ENCODE measurements at regions not wholly inside any gene's neighbourhood (a gene's known extent, or its start where the extent isn't known, plus 50 kb on each side); places are given as distances from the start of the nearest gene placed in this dataset.

DNA sequence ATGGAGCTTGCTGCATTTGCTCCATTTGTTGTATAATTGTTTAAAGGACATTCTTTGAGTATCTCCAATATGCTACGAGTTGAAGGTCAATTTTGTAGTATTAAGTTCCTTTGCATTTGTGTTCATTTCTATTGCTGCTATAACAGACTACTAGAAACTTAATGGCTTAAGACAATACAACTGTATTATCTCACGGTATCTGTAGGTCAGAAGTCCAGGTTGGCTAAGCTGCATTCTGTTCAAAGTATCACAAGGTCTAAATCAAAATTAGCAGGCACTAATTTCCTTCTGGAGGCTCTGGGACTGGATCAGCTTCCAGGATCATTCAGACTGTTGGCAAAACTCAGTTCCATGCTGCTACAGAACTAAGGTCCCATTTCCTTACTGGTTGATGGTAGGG, 340.6 kb downstream of the GXYLT1 start:
- no peak overlapping the region for H2AFZ ChIP-seq (ENCODE audit: low read length)
- no peak overlapping the region for H3K9ac ChIP-seq (ENCODE audit: low read depth, low read length, poor library complexity, severe bottlenecking)
- no peaks in the 10 kb centered on the region for H4K20me1 ChIP-seq (ENCODE audit: insufficient read depth, low read length, poor library complexity, severe bottlenecking)
- no peak overlapping the region for H3K4me3 ChIP-seq (ENCODE audit: low read length, poor library complexity, severe bottlenecking)
- no peak overlapping the region for H3K4me2 ChIP-seq (ENCODE audit: low read depth, low read length, poor library complexity, severe bottlenecking)
- H3K79me2 ChIP-seq (ENCODE audit: insufficient read depth, low read length): no peaks in the 10 kb centered on the region
- no peaks in the 10 kb centered on the region for H3K9me3 ChIP-seq (ENCODE audit: insufficient read depth, low read depth, low read length)
- no peaks in the 10 kb centered on the region for H3K9me2 ChIP-seq (replicated peaks; ENCODE audit: low read depth, low read length)
- H3K36me3 ChIP-seq (ENCODE audit: insufficient read depth, low read length): no peaks in the 10 kb centered on the region
- no peaks in the 10 kb centered on the region for H3K27me3 ChIP-seq (ENCODE audit: insufficient read depth, low read length, poor library complexity, severe bottlenecking)
- no peak for TF ChIP-seq EZH2phosphoT487 (IDR thresholded peaks at IDR 0.05; ENCODE audit: borderline replicate concordance)
- TF ChIP-seq, protein P1, sequence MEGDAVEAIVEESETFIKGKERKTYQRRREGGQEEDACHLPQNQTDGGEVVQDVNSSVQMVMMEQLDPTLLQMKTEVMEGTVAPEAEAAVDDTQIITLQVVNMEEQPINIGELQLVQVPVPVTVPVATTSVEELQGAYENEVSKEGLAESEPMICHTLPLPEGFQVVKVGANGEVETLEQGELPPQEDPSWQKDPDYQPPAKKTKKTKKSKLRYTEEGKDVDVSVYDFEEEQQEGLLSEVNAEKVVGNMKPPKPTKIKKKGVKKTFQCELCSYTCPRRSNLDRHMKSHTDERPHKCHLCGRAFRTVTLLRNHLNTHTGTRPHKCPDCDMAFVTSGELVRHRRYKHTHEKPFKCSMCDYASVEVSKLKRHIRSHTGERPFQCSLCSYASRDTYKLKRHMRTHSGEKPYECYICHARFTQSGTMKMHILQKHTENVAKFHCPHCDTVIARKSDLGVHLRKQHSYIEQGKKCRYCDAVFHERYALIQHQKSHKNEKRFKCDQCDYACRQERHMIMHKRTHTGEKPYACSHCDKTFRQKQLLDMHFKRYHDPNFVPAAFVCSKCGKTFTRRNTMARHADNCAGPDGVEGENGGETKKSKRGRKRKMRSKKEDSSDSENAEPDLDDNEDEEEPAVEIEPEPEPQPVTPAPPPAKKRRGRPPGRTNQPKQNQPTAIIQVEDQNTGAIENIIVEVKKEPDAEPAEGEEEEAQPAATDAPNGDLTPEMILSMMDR (conservative IDR thresholded peaks at IDR 0.05; ENCODE audit: low read length): no peak
- no peaks in the 10 kb centered on the region for H3F3A ChIP-seq (ENCODE audit: low read depth)
- H3K4me1 ChIP-seq (ENCODE audit: insufficient read depth, low read length, poor library complexity, severe bottlenecking): no peaks in the 10 kb centered on the region

DNA sequence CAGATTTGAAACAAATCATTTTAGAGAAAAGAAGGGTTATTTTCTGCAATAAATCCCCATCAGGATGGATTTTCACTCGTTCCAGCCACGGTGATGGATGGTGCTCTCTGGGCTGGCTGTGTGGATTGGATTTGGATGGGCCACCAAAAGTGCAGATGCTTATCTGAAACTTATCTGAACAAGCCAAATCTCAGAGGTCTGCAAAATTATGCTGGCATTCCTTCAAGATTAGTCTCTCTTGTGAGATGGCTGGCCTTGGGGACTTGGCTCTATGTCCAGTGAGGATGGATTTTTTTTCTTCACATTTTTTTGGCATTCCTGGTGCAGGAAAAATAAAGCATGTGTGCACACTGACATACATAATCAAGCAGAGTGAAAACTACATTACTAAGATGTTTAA, 341.9 kb downstream of the GXYLT1 start:
- no peaks in the 10 kb centered on the region for H3F3A ChIP-seq (ENCODE audit: low read depth)
- H3K9ac ChIP-seq (ENCODE audit: low read depth, low read length, poor library complexity, severe bottlenecking): no peak overlapping the region
- H4K20me1 ChIP-seq (ENCODE audit: insufficient read depth, low read length, poor library complexity, severe bottlenecking): no peaks in the 10 kb centered on the region
- H3K79me2 ChIP-seq (ENCODE audit: insufficient read depth, low read length): no peaks in the 10 kb centered on the region
- H3K4me3 ChIP-seq (ENCODE audit: low read length, poor library complexity, severe bottlenecking): no peak overlapping the region
- no peaks in the 10 kb centered on the region for H3K9me3 ChIP-seq (ENCODE audit: insufficient read depth, low read depth, low read length)
- H3K36me3 ChIP-seq (ENCODE audit: insufficient read depth, low read length): no peaks in the 10 kb centered on the region
- TF ChIP-seq, protein P1 (conservative IDR thresholded peaks at IDR 0.05; ENCODE audit: low read length): no peak
- TF ChIP-seq EZH2phosphoT487 (IDR thresholded peaks at IDR 0.05; ENCODE audit: borderline replicate concordance): no peak
- H2AFZ ChIP-seq (ENCODE audit: low read length): no peak overlapping the region
- no peaks in the 10 kb centered on the region for H3K27me3 ChIP-seq (ENCODE audit: insufficient read depth, low read length, poor library complexity, severe bottlenecking)
- H3K4me1 ChIP-seq (ENCODE audit: insufficient read depth, low read length, poor library complexity, severe bottlenecking): no peaks in the 10 kb centered on the region
- no peaks in the 10 kb centered on the region for H3K9me2 ChIP-seq (replicated peaks; ENCODE audit: low read depth, low read length)
- no peak overlapping the region for H3K4me2 ChIP-seq (ENCODE audit: low read depth, low read length, poor library complexity, severe bottlenecking)

DNA sequence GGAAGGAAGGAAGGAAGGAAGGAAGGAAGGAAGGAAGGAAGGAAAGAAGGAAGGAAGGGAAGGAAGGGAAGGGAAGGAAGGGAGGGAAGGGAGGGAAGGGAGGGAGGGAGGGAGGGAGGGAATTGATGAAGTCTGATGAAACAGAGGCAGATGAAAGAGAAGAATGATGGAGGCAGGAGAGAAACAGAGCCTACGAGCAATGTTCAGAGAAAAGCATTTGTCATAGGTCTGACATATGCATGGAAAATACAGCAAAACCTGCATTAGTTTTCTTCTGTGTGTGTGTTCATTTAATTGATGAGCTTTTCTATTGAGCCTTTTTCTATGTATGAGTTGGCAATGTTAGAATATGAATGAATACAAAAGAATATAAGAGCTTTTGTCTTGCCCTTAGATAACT, 343.4 kb downstream of the GXYLT1 start:
- Histone ChIP-seq H3F3A (ENCODE audit: low read depth) (no peaks in the 10 kb centered on the region), H3K36me3 (ENCODE audit: insufficient read depth, low read length) (no peaks in the 10 kb centered on the region), H4K20me1 (ENCODE audit: insufficient read depth, low read length, poor library complexity, severe bottlenecking) (no peaks in the 10 kb centered on the region), H3K9me2 (replicated peaks; ENCODE audit: low read depth, low read length) (no peaks in the 10 kb centered on the region), H3K9ac (ENCODE audit: low read depth, low read length, poor library complexity, severe bottlenecking) (no peak overlapping the region), H3K27me3 (ENCODE audit: insufficient read depth, low read length, poor library complexity, severe bottlenecking) (no peaks in the 10 kb centered on the region), H3K79me2 (ENCODE audit: insufficient read depth, low read length) (no peaks in the 10 kb centered on the region), H3K4me3 (ENCODE audit: low read length, poor library complexity, severe bottlenecking) (no peak overlapping the region), H3K4me1 (ENCODE audit: insufficient read depth, low read length, poor library complexity, severe bottlenecking) (no peaks in the 10 kb centered on the region), H3K4me2 (ENCODE audit: low read depth, low read length, poor library complexity, severe bottlenecking) (no peak overlapping the region), H3K9me3 (ENCODE audit: insufficient read depth, low read depth, low read length) (no peaks in the 10 kb centered on the region), H2AFZ (ENCODE audit: low read length) (no peak overlapping the region)
- TF ChIP-seq, protein P1 (conservative IDR thresholded peaks at IDR 0.05; ENCODE audit: low read length): no peak
- TF ChIP-seq EZH2phosphoT487 (IDR thresholded peaks at IDR 0.05; ENCODE audit: borderline replicate concordance): no peak

Measured in Loucy (cell line).